Aorta (tissue), 5 donors: ENCODE measurements at regions not wholly inside any gene's neighbourhood (a gene's known extent, or its start where the extent isn't known, plus 50 kb on each side); places are given as distances from the start of the nearest gene placed in this dataset.
"Not testable (repeated sequence)": the region's sequence is repeated elsewhere in the genome, so short reads cannot be mapped to it uniquely, and the experiment has no call there.

Experiments
- ATAC-seq: fragments of 200-7000 bp; cut with Tn5 transposase; one replicate; pipeline ENCODE4 v1.9.1; 2022; ENCODE audit warnings: moderate library complexity; ENCODE audit not compliant: low FRiP score
- DNase-seq, 2 donors: peaks; one replicate each; pipeline ENCODE4 v3.0.0-alpha.2; 2020
- H3K27ac ChIP-seq, 2 donors: one replicate each; pipeline ENCODE4 v1.5.1; 2013; ENCODE audit warnings: low read length in 2 of 2, mild to moderate bottlenecking in 2 of 2, moderate library complexity in 2 of 2, control low read depth in 1 of 2, inconsistent platforms in 1 of 2, low read depth in 1 of 2
- H3K27me3 ChIP-seq, 2 donors: one replicate each; pipeline ENCODE4 v1.6.1; 2013; ENCODE audit warnings: control low read depth in 1 of 2, low read length in 1 of 2, mild to moderate bottlenecking in 1 of 2, moderate library complexity in 1 of 2; ENCODE audit not compliant: insufficient read depth in 2 of 2, control insufficient read depth in 1 of 2
- H3K36me3 ChIP-seq, 2 donors: one replicate each; pipeline ENCODE4 v1.6.1; 2013; ENCODE audit warnings: control low read depth in 1 of 2, low read length in 1 of 2, mild to moderate bottlenecking in 1 of 2; ENCODE audit not compliant: insufficient read depth in 2 of 2, control insufficient read depth in 1 of 2
- H3K4me1 ChIP-seq, 2 donors: one replicate each; pipeline ENCODE4 v1.6.1; 2013; ENCODE audit warnings: low read length in 2 of 2, control low read depth in 1 of 2, mild to moderate bottlenecking in 1 of 2, moderate library complexity in 1 of 2; ENCODE audit not compliant: insufficient read depth in 2 of 2, control insufficient read depth in 1 of 2
- H3K4me3 ChIP-seq, 2 donors: one replicate each; pipeline ENCODE4 v1.5.1; 2013; ENCODE audit warnings: low read length in 2 of 2, control low read depth in 1 of 2, mild to moderate bottlenecking in 1 of 2
- H3K9me3 ChIP-seq: one replicate; pipeline ENCODE4 v1.6.1; 2013; ENCODE audit warnings: mild to moderate bottlenecking, low read length; ENCODE audit not compliant: control insufficient read depth
- WGBS, 2 donors: extraction: QIAGEN DNeasy Blood & Tissue Kit; methylation state at CpG; one replicate each; pipeline ENCODE4 v1.1.7; 2013; 5-methylcytosine and 5-hydroxymethylcytosine counted together
- intact Hi-C, 2 donors: fragments of 100-400 bp; cut with DNase I; formaldehyde crosslinking; loops; one replicate each; pipeline versions ENCODE4 v1.14.2 to v1.15.0; 2022
- donor health status: healthy with polysubstance abuse.
- donor health status: Bipolar disorder and iron deficiency.
- donor health status: DM: no; HTN: no; CAD: no.
- donor health status: DM: no; HTN: no; CAD: no.
- donor health status: DM: yes; HTN: yes; CAD: no.

DNA sequence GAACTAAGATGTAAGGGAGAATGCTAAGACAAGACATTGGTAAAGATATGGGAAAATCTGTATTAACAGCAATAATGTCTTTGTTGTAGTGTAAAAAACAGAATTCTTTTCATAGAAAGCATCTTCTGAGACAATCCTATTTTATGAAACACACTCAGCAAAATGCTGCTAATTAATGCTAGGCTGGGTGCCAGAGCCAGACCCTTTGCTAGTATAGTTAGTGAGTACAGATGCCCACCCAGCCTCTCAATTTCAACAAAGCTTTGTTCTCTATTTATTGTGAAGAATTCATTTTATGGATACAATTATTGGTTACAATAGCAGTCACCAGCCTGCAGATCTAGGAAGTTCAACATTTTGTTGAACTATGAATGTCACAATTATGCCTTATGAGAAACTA, 131.0 kb downstream of the SEM1 start:
- Histone ChIP-seq H3K4me3 (no peak overlapping the region), H3K27me3 (no peaks in the 10 kb centered on the region), H3K27ac (no peak overlapping the region), H3K9me3 (no peaks in the 10 kb centered on the region), H3K36me3 (no peaks in the 10 kb centered on the region), H3K4me1 (no peaks in the 10 kb centered on the region)
- DNase-seq, result no peak
- no peak for ATAC-seq
- intact Hi-C loops, result no loop called here

DNA sequence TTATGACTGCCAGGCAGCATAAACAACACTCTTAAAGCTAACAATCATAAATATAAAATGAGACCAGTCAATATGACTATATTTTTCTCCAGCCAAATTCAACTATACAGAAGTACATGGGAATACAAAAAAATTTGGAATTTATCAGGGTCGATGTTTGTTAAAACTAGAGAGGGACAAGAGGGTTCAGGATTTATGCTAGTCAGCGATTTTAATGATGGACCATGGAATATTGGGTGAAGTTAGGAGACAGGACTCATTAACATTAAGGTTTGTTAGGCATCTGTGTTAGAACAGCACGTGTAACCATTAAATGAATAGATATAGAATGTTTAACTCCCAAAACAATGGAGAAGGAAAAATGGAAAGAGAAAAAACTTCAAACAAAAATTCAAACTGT, 146.2 kb downstream of the SEM1 start:
- H3K4me3 ChIP-seq, result no peak overlapping the region
- ATAC-seq (no peak), DNase-seq (no peak)
- no peaks in the 10 kb centered on the region for H3K4me1 ChIP-seq
- WGBS, 2 donors, result 76 to 83% methylated on average over 3 of the region's 3 CpGs
- intact Hi-C loops, result no loop called here
- H3K36me3 ChIP-seq, result no peaks in the 10 kb centered on the region
- H3K27me3 ChIP-seq, result no peaks in the 10 kb centered on the region
- no peaks in the 10 kb centered on the region for H3K9me3 ChIP-seq
- H3K27ac ChIP-seq, result no peak overlapping the region

DNA sequence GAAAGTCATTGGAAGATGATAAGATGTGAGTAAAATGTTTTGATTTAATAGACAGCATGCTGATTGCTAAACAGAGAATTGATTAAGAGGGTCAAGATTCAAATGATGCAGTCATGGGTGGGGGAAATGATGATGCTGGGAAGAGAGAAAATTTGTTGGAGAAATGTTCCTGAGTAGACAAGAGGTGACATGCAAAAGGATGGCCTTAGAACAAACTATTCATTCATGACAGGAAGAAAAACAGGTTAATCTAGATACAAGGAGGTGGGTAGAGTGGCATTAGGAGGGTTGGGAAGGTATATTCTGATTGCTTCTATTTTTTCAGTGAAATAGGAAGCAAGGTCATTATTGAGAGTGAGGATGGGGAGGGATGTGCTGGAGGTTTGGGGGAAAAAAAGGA, 146.7 kb downstream of the SEM1 start:
- ATAC-seq, result no peak
- H3K36me3 ChIP-seq, result no peaks in the 10 kb centered on the region
- no peaks in the 10 kb centered on the region for H3K9me3 ChIP-seq
- H3K27ac ChIP-seq, result no peak overlapping the region
- no peak overlapping the region for H3K4me3 ChIP-seq
- H3K4me1 ChIP-seq, result no peaks in the 10 kb centered on the region
- no peaks in the 10 kb centered on the region for H3K27me3 ChIP-seq
- DNase-seq, result no peak
- intact Hi-C loops, result no loop called here

DNA sequence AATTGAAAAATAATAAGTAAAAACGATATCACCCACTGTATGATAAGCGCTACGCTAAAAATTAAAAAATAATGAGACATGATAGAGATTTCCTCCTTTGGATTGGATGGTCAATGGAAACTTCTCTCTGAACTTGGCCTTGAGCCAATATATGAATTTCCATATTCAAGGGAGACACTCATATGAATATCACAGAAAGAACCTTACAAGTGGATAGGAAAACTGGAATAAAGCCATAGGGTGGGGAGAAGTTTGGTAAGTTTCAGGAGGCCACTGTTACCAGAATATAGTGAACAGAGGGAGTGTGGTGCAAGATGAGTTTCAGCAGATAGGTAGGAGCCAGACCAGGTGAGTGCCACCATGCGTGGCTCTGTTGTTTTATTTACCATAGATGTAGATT, 147.2 kb downstream of the SEM1 start:
- H3K4me1 ChIP-seq, result no peaks in the 10 kb centered on the region
- H3K27ac ChIP-seq, result no peak overlapping the region
- no peaks in the 10 kb centered on the region for H3K36me3 ChIP-seq
- ATAC-seq (no peak), DNase-seq (no peak)
- intact Hi-C loops, result no loop called here
- H3K27me3 ChIP-seq, result no peaks in the 10 kb centered on the region
- WGBS, 2 donors, result 67 to 68% methylated on average over 4 of the region's 4 CpGs
- H3K4me3 ChIP-seq, result no peak overlapping the region
- no peaks in the 10 kb centered on the region for H3K9me3 ChIP-seq

DNA sequence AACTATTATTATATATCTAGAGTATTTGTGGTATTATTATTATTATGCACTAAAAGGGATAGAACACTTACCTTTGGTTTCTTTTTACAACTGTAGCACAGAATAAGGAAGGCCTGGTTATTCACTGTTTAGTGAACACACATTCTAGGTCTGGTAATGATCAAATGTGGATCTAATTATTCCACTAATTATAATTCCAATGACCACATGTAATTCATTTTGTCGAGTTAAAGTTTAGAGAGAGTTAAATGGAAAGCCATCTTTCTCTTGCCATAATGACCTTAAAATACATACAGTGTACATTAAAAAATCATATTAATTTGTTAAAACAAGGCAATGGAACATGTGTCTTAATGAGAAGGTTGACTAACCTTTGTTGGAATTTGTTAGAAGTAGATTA, 147.8 kb downstream of the SEM1 start:
- H3K4me1 ChIP-seq, result no peaks in the 10 kb centered on the region
- 89 to 91% methylated on average over 1 of the region's 1 CpG for WGBS, 2 donors
- ATAC-seq, result no peak
- no peaks in the 10 kb centered on the region for H3K27me3 ChIP-seq
- H3K27ac ChIP-seq, result no peak overlapping the region
- no peaks in the 10 kb centered on the region for H3K9me3 ChIP-seq
- no peak for DNase-seq
- H3K36me3 ChIP-seq, result no peaks in the 10 kb centered on the region
- H3K4me3 ChIP-seq, result no peak overlapping the region
- intact Hi-C loops, result no loop called here

DNA sequence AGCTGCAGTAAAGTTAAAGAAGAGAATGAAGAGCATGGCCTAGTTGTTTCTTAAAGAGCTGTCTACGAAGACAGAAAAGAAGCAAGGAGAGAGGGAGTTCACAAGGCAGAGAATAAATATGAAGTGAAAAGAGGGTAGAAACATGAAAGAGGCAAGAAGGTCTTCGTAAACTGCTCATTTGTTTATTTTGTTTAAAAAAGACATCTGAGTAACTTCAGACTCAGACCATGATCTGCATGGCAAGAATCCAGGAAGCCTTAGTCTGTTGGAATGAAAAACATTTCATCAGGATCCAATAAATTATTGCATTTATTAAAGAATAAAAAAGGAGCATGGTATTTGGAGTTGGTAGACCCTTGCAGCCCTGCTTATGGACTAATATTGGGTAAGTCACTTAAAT, 151.1 kb downstream of the SEM1 start:
- no peaks in the 10 kb centered on the region for H3K36me3 ChIP-seq
- 71 to 72% methylated on average over 2 of the region's 2 CpGs for WGBS, 2 donors
- H3K27ac ChIP-seq, result no peak overlapping the region
- no peak overlapping the region for H3K4me3 ChIP-seq
- no peak for DNase-seq
- no peaks in the 10 kb centered on the region for H3K27me3 ChIP-seq
- H3K9me3 ChIP-seq, result no peaks in the 10 kb centered on the region
- no peaks in the 10 kb centered on the region for H3K4me1 ChIP-seq
- ATAC-seq, result no peak
- intact Hi-C loops, result no loop called here

DNA sequence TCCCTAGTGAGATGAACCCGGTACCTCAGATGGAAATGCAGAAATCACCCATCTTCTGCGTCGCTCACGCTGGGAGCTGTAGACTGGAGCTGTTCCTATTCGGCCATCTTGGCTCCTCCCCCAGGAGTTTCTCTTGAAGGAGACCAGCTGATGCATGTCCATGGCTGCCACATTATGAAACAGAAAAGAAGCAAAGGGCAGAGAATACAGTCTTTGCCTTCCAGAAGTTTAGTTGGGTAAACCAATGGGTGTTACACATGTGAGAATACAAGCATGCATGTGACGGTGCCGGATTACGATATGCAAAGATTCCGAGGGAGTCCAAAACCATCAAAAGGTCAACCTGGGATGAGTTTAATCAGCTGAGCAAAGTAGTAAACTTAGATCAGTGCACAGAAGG, 151.6 kb downstream of the SEM1 start:
- Histone ChIP-seq H3K4me1 (no peaks in the 10 kb centered on the region), H3K27me3 (no peaks in the 10 kb centered on the region), H3K27ac (no peak overlapping the region), H3K36me3 (no peaks in the 10 kb centered on the region), H3K4me3 (no peak overlapping the region), H3K9me3 (no peaks in the 10 kb centered on the region)
- WGBS, 2 donors, result 96 to 98% methylated on average over 8 to 9 of the region's 9 CpGs
- ATAC-seq, result no peak
- intact Hi-C loops, result no loop called here
- no peak for DNase-seq

DNA sequence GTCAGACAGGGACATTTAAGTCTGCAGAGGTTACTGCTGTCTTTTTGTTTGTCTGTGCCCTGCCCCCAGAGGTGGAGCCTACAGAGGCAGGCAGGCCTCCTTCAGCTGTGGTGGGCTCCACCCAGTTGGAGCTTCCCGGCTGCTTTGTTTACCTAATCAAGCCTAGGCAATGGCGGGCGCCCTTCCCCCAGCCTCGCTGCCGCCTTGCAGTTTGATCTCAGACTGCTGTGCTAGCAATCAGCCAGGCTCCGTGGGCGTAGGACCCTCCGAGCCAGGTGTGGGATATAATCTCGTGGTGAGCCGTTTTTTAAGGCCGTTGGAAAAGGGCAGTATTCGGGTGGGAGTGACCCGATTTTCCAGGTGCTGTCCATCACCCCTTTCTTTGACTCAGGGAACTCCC, 152.0 kb downstream of the SEM1 start:
- WGBS, 2 donors, result 79 to 83% methylated on average over 8 to 12 of the region's 13 CpGs
- not testable (repeated sequence) for ATAC-seq

DNA sequence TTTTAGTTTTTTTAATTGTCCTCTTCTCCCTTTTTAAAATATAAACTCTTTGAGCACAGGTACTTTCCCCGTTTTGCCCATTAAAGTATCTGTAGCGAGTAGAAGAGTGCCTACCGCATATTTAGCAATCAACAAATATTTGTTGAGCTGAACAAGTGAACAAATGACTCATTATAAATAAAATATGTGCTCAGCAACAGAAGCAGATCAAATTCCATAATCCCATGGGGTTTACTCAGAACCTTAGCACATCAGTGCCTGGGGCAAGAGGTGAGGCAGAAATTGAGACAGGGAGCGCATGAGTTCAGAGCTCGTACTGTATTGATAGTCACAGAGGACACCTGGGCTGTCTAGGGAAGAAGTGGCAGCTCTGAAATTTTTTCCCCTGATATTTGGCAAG, 161.0 kb downstream of the SEM1 start:
- no peak overlapping the region for H3K4me3 ChIP-seq
- H3K9me3 ChIP-seq, result peaks cover 3% of the 10 kb centered on the region
- intact Hi-C loops, result no loop called here
- H3K27me3 ChIP-seq, result no peaks in the 10 kb centered on the region
- 90 to 93% methylated on average over 5 of the region's 5 CpGs for WGBS, 2 donors
- DNase-seq, result no peak
- no peak for ATAC-seq
- H3K27ac ChIP-seq, result no peak overlapping the region
- no peaks in the 10 kb centered on the region for H3K36me3 ChIP-seq
- H3K4me1 ChIP-seq, result no peaks in the 10 kb centered on the region

More for the DNA sequence above, 152.0 kb downstream of the SEM1 start:
- DNase-seq, H3K36me3 ChIP-seq, H3K4me3 ChIP-seq, H3K27me3 ChIP-seq, H3K4me1 ChIP-seq, intact Hi-C loops, H3K9me3 ChIP-seq, H3K27ac ChIP-seq: not testable (repeated sequence)
